Peyer's patch (tissue), 4 donors: ENCODE measurements at regions not wholly inside any gene's neighbourhood (a gene's known extent, or its start where the extent isn't known, plus 50 kb on each side); places are given as distances from the start of the nearest gene placed in this dataset.

Experiments used
- CTCF ChIP-seq, 6 experiments: fragments of 450-650 bp in 4 of 6; fragments of 200-600 bp in 2 of 6; sonication (generic) in 1 of 6; IDR thresholded peaks; one replicate each; pipeline ENCODE4 v1.5.1; 2017 to 2019; ENCODE audit warnings: antibody characterized with exemption in 6 of 6, mild to moderate bottlenecking in 3 of 6, moderate library complexity in 1 of 6
- POLR2A ChIP-seq, 2 donors: fragments of 450-650 bp; IDR thresholded peaks; one replicate each; pipeline ENCODE4 v1.5.1; 2017; ENCODE audit warnings: antibody characterized with exemption in 2 of 2, mild to moderate bottlenecking in 2 of 2, moderate library complexity in 2 of 2

- TF ChIP-seq CTCF (IDR thresholded peaks at IDR 0.05): no peak
- no peak for TF ChIP-seq POLR2A (IDR thresholded peaks at IDR 0.05)
Observed at GRCh38 chr17:63224644-63225043, 221.5 kb downstream of the CYB561 start.
